Naive thymus-derived CD4-positive, alpha-beta T cell (primary cell): ENCODE measurements at regions not wholly inside any gene's neighbourhood (a gene's known extent, or its start where the extent isn't known, plus 50 kb on each side); places are given as distances from the start of the nearest gene placed in this dataset.

Experiments used
- ATAC-seq: fragments of 150-1000 bp; cut with Tn5 transposase; 2 replicates; pipeline ENCODE4 v1.10.0; 2021; ENCODE audit warnings: mild to moderate bottlenecking, moderate library complexity
- CTCF ChIA-PET: fragments of 350-600 bp; sonication (Branson Sonifier 250); formaldehyde crosslinking; loops from one replicate; lab custom pipeline; 2021; ENCODE audit warnings: antibody characterized with exemption; lab: Charles Lee
- POLR2A ChIA-PET: fragments of 350-600 bp; sonication (Branson Sonifier 250); formaldehyde crosslinking; loops from one replicate; lab custom pipeline; 2021; ENCODE audit warnings: antibody characterized with exemption, inconsistent platforms; lab: Charles Lee
- DNase-seq, 9 donors: peaks; one replicate each; pipeline versions ENCODE4 v3.0.0 to v3.0.0-alpha.2; 2020 to 2022; ENCODE audit warnings: mixed read lengths in 1 of 9
- H3K27ac ChIP-seq: one replicate; pipeline ENCODE4 v1.7.0; 2013; ENCODE audit warnings: mild to moderate bottlenecking, low read depth, low read length, moderate library complexity
- H3K27me3 ChIP-seq, 2 donors: one replicate each; pipeline ENCODE4 v1.7.0; 2013; ENCODE audit warnings: low read length in 2 of 2, mild to moderate bottlenecking in 2 of 2, moderate library complexity in 2 of 2; ENCODE audit not compliant: control insufficient read depth in 2 of 2, insufficient read depth in 2 of 2
- H3K36me3 ChIP-seq, 3 experiments: 1 replicate in 2 of 3; 2 replicates in 1 of 3; pipeline ENCODE4 v1.7.0; 2013; ENCODE audit warnings: low read length in 3 of 3, mild to moderate bottlenecking in 3 of 3, moderate library complexity in 1 of 3; ENCODE audit not compliant: insufficient read depth in 3 of 3, control insufficient read depth in 2 of 3
- H3K4me1 ChIP-seq, 2 donors: one replicate each; pipeline ENCODE4 v1.7.0; 2013; ENCODE audit warnings: low read length in 2 of 2, mild to moderate bottlenecking in 2 of 2, moderate library complexity in 1 of 2; ENCODE audit not compliant: control insufficient read depth in 2 of 2, insufficient read depth in 2 of 2
- H3K4me3 ChIP-seq: 2 replicates; pipeline ENCODE4 v1.7.0; 2013; ENCODE audit warnings: mild to moderate bottlenecking, low read length
- H3K9me3 ChIP-seq, 3 experiments: 1 replicate in 2 of 3; 2 replicates in 1 of 3; pipeline ENCODE4 v1.7.0; 2013; ENCODE audit warnings: low read length in 3 of 3; ENCODE audit not compliant: control insufficient read depth in 2 of 3
- H3K27ac Mint-ChIP-seq, 9 donors: one replicate each; pipeline ENCODE4 v1.8.0; 2020 to 2022; ENCODE audit warnings: mixed read lengths in 9 of 9, mild to moderate bottlenecking in 8 of 9, moderate library complexity in 5 of 9, inconsistent platforms in 2 of 9
- H3K27me3 Mint-ChIP-seq, 5 donors: one replicate each; pipeline ENCODE4 v1.8.0; 2021 to 2022; ENCODE audit warnings: mixed read lengths in 5 of 5, mild to moderate bottlenecking in 1 of 5
- H3K36me3 Mint-ChIP-seq, 5 donors: one replicate each; pipeline ENCODE4 v1.8.0; 2020 to 2022; ENCODE audit warnings: mixed read lengths in 5 of 5, mild to moderate bottlenecking in 3 of 5, inconsistent platforms in 1 of 5
- H3K4me1 Mint-ChIP-seq, 7 donors: one replicate each; pipeline ENCODE4 v1.8.0; 2020 to 2022; ENCODE audit warnings: mixed read lengths in 7 of 7, mild to moderate bottlenecking in 3 of 7, inconsistent platforms in 1 of 7
- H3K4me3 Mint-ChIP-seq, 10 donors: one replicate each; pipeline ENCODE4 v1.8.0; 2020 to 2022; ENCODE audit warnings: mild to moderate bottlenecking in 10 of 10, mixed read lengths in 10 of 10, moderate library complexity in 6 of 10, inconsistent platforms in 2 of 10
- H3K9me3 Mint-ChIP-seq, 11 donors: one replicate each; pipeline ENCODE4 v1.8.0; 2020 to 2022; ENCODE audit warnings: mixed read lengths in 11 of 11, mild to moderate bottlenecking in 4 of 11, inconsistent platforms in 1 of 11, moderate library complexity in 1 of 11
- intact Hi-C, 2 donors: fragments of 100-400 bp; cut with micrococcal nuclease; formaldehyde crosslinking; loops; one replicate each; pipeline ENCODE4 v1.15.1; 2023

DNA sequence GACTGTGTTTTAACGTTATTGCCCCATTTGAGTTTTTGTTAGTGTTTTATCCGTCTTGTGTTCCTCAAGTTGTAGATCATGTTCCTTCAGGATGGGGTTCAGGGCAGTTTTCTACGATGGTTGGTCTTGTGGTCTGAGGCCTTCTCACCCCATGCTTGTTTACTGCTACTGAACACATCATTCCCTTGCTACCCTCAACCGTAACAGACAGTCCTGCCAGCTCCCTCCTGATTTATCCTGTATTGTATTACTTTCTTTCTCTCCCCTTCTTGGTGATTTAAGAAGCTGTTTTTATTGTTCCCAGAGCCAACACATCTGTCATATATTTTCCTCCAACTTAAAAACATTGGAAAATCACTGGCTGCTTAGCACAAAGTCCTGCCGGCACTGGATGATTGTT, 719.8 kb downstream of the INHBA start:
- peaks cover 0 to 2% (median 0%) of the 10 kb centered on the region in 7 donors for H3K4me1 Mint-ChIP-seq
- H3K9me3 ChIP-seq, result no peaks in the 10 kb centered on the region
- no peak for ATAC-seq
- no peak overlapping the region for H3K27ac ChIP-seq
- no peak for DNase-seq
- H3K27me3 Mint-ChIP-seq, result no peaks in the 10 kb centered on the region
- intact Hi-C loops, result no loop called here
- H3K27me3 ChIP-seq, result no peaks in the 10 kb centered on the region
- no peak overlapping the region for H3K4me3 Mint-ChIP-seq
- CTCF ChIA-PET, result no interaction called here
- H3K36me3 ChIP-seq, result no peaks in the 10 kb centered on the region
- no peak overlapping the region for H3K4me3 ChIP-seq
- H3K36me3 Mint-ChIP-seq, result no peaks in the 10 kb centered on the region
- peaks cover 0 to 12% (median 3%) of the 10 kb centered on the region in 11 donors for H3K9me3 Mint-ChIP-seq
- H3K4me1 ChIP-seq, result no peaks in the 10 kb centered on the region
- no peak overlapping the region for H3K27ac Mint-ChIP-seq
- POLR2A ChIA-PET, result no interaction called here

DNA sequence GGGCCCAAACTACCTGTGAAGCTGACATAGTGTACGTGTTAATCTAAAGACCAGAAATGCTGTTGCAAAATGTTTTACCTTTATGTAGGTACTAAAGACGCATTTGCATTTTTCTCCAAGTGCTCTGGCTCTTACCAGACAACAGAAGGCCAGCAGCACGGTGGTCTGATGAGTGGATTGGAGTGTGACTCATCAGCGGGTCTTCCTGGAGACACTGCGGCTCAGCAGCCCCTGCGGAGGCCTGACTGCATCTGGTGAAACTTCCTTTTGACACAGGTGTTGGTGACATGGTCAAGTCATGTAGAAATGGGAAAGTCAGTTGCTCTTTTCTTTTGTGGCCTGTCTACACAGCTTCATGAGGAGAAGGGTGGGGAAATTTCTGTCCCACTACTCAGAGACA, 723.6 kb downstream of the INHBA start:
- Mint-ChIP-seq H3K4me1 (peaks cover 0 to 2% (median 0%) of the 10 kb centered on the region in 7 donors), H3K27me3 (no peaks in the 10 kb centered on the region), H3K36me3 (no peaks in the 10 kb centered on the region), H3K4me3 (no peak overlapping the region), H3K27ac (no peak overlapping the region), H3K9me3 (peaks cover 0 to 17% (median 3%) of the 10 kb centered on the region in 11 donors)
- ChIA-PET CTCF (no interaction called here), POLR2A (no interaction called here)
- no peaks in the 10 kb centered on the region for H3K36me3 ChIP-seq
- H3K27me3 ChIP-seq, result no peaks in the 10 kb centered on the region
- DNase-seq (no peak), ATAC-seq (no peak)
- no peak overlapping the region for H3K27ac ChIP-seq
- no peaks in the 10 kb centered on the region for H3K9me3 ChIP-seq
- intact Hi-C loops, result no loop called here
- no peak overlapping the region for H3K4me3 ChIP-seq
- H3K4me1 ChIP-seq, result no peaks in the 10 kb centered on the region

DNA sequence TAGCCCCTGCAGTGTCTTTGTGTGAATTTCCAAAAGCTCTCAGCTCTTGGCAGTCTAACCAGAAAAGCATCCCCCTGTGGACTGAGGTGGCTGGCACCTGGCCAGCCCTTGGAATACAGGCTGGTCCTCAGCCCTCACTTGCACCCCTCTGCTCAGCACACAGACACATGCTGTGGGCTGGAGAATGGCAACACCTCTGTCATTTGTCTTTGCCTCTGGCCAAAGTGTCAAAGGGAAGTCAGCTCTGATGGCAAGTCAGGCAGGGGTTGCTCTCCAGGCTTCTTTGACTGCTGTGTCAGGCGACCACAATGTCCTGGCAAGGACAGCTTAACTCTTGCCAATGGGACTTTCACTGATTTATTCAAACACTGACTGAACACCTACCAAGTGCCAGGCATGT, 724.8 kb downstream of the INHBA start:
- no peaks in the 10 kb centered on the region for H3K9me3 ChIP-seq
- DNase-seq, result no peak
- CTCF ChIA-PET, result no interaction called here
- H3K27ac Mint-ChIP-seq, result peak overlapping the region in 1 of 9 donors; percentile 5
- no peaks in the 10 kb centered on the region for H3K4me1 ChIP-seq
- intact Hi-C loops, result no loop called here
- POLR2A ChIA-PET, result no interaction called here
- no peaks in the 10 kb centered on the region for H3K36me3 Mint-ChIP-seq
- ATAC-seq, result no peak
- H3K27me3 ChIP-seq, result no peaks in the 10 kb centered on the region
- no peaks in the 10 kb centered on the region for H3K36me3 ChIP-seq
- H3K4me3 ChIP-seq, result no peak overlapping the region
- H3K27ac ChIP-seq, result no peak overlapping the region
- H3K4me3 Mint-ChIP-seq, result no peak overlapping the region
- H3K9me3 Mint-ChIP-seq, result peaks cover 0 to 20% (median 3%) of the 10 kb centered on the region in 11 donors
- H3K4me1 Mint-ChIP-seq, result peaks cover 0 to 2% (median 0%) of the 10 kb centered on the region in 7 donors
- H3K27me3 Mint-ChIP-seq, result no peaks in the 10 kb centered on the region

DNA sequence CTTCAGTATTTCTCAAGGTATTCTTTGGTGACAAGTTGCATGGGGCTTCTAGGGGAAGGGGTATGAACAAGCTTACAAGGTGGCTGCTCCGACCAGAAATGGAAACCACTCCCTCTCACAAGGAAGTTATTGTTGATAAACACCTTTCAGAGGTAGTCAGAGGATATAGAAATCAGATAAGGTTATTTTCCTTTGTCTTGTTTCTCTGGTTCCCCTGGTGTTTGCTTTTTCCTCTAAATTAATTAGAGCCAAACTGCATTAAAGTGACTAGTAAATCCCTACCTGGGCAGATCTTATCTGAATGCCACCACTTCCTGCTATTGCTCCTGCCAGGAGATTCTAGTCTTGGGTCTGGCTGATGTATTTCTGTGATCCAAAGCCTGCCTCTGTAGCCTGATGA, 725.4 kb downstream of the INHBA start:
- H3K27me3 Mint-ChIP-seq, result no peaks in the 10 kb centered on the region
- no peak overlapping the region for H3K27ac ChIP-seq
- H3K9me3 Mint-ChIP-seq, result peaks cover 0 to 19% (median 3%) of the 10 kb centered on the region in 11 donors
- no peaks in the 10 kb centered on the region for H3K4me1 ChIP-seq
- CTCF ChIA-PET, result no interaction called here
- no peak overlapping the region for H3K4me3 ChIP-seq
- peaks cover 0 to 2% (median 0%) of the 10 kb centered on the region in 7 donors for H3K4me1 Mint-ChIP-seq
- POLR2A ChIA-PET, result no interaction called here
- H3K36me3 ChIP-seq, result no peaks in the 10 kb centered on the region
- H3K9me3 ChIP-seq, result no peaks in the 10 kb centered on the region
- H3K4me3 Mint-ChIP-seq, result no peak overlapping the region
- peak overlapping the region in 1 of 9 donors; percentile 28 for H3K27ac Mint-ChIP-seq
- ATAC-seq, result no peak
- no peak for DNase-seq
- H3K27me3 ChIP-seq, result no peaks in the 10 kb centered on the region
- no peaks in the 10 kb centered on the region for H3K36me3 Mint-ChIP-seq
- intact Hi-C loops, result no loop called here

DNA sequence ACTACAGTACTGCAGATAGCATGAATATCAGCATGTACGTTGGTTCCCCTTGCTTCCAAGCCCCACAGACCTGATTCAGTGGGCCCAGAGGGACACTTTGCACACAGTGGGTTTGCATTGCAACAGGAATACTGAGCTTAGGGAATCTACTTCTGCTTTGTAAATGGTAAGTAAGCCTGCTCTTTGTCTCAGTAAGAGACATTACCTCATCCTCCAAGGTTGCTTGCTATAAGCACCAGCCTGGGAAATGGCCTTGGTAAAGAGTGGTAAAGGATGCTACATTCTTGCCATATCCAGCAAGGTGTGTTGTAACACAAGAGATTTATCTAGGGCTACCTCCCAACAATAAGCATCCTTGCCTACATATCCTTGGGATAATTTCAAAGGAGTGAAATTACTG, 730.5 kb downstream of the INHBA start:
- ATAC-seq (no peak), DNase-seq (no peak)
- intact Hi-C loops, result no loop called here
- Histone ChIP-seq H3K4me1 (no peaks in the 10 kb centered on the region), H3K9me3 (no peaks in the 10 kb centered on the region), H3K36me3 (no peaks in the 10 kb centered on the region), H3K4me3 (no peak overlapping the region), H3K27me3 (no peaks in the 10 kb centered on the region), H3K27ac (no peak overlapping the region)
- no peaks in the 10 kb centered on the region for H3K27me3 Mint-ChIP-seq
- H3K4me3 Mint-ChIP-seq, result no peak overlapping the region
- peaks cover 0 to 12% (median 0%) of the 10 kb centered on the region in 11 donors for H3K9me3 Mint-ChIP-seq
- no peak overlapping the region for H3K27ac Mint-ChIP-seq
- POLR2A ChIA-PET, result no interaction called here
- H3K4me1 Mint-ChIP-seq, result no peaks in the 10 kb centered on the region
- CTCF ChIA-PET, result no interaction called here
- H3K36me3 Mint-ChIP-seq, result no peaks in the 10 kb centered on the region

DNA sequence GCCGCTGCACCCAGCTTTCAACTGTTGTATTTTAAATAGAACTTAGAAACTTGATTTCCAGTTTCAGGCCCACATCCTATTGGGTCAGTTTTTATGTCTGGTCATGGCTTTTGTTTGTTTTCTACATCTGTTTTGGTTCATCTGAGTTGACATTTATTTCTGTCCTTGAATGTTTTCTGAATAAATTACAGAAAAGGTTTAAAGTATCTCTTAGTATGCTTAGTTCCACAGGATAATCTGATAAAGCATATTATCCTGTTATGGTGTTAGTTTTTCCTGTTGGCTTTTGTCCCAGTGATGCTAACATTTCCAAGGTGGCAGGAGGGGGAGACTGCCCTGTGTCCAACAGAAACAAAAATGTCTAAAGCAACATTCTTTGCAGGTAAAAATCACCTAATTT, 733.2 kb downstream of the INHBA start:
- H3K4me1 ChIP-seq, result no peaks in the 10 kb centered on the region
- POLR2A ChIA-PET, result no interaction called here
- CTCF ChIA-PET, result no interaction called here
- H3K27ac Mint-ChIP-seq, result no peak overlapping the region
- ATAC-seq, result no peak
- H3K4me3 Mint-ChIP-seq, result no peak overlapping the region
- peaks cover 0 to 3% (median 0%) of the 10 kb centered on the region in 3 experiments for H3K9me3 ChIP-seq
- H3K27ac ChIP-seq, result no peak overlapping the region
- intact Hi-C loops, result no loop called here
- no peaks in the 10 kb centered on the region for H3K36me3 Mint-ChIP-seq
- H3K27me3 ChIP-seq, result no peaks in the 10 kb centered on the region
- H3K9me3 Mint-ChIP-seq, result peaks cover 0 to 6% (median 0%) of the 10 kb centered on the region in 11 donors
- no peak overlapping the region for H3K4me3 ChIP-seq
- no peaks in the 10 kb centered on the region for H3K36me3 ChIP-seq
- H3K27me3 Mint-ChIP-seq, result no peaks in the 10 kb centered on the region
- no peaks in the 10 kb centered on the region for H3K4me1 Mint-ChIP-seq
- no peak for DNase-seq

DNA sequence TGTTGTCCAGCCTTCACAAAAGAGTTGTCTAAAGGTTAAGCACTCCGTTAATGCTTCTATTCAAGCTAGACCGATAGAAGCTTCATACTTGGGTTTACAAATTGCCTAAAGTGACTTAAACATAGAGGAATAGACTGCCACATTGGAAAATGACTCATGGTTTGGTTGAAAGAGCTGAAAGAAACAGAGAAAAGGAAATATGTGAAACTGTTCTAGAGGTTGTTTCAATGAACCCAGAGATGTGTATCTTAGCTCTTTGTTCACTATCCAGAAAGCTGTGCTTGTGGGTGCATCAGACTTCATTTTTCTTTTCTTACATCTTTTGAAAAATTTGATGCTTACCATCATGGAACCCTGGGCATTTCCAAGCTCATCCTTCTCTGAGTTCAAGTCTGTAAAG, 736.2 kb downstream of the INHBA start:
- intact Hi-C loops, result no loop called here
- H3K27me3 ChIP-seq, result no peaks in the 10 kb centered on the region
- no peaks in the 10 kb centered on the region for H3K27me3 Mint-ChIP-seq
- H3K9me3 Mint-ChIP-seq, result peaks cover 0 to 6% (median 0%) of the 10 kb centered on the region in 11 donors
- H3K9me3 ChIP-seq, result peaks cover 0 to 3% (median 0%) of the 10 kb centered on the region in 3 experiments
- H3K36me3 Mint-ChIP-seq, result no peaks in the 10 kb centered on the region
- no peaks in the 10 kb centered on the region for H3K4me1 Mint-ChIP-seq
- no peaks in the 10 kb centered on the region for H3K4me1 ChIP-seq
- no peak overlapping the region for H3K4me3 ChIP-seq
- H3K27ac Mint-ChIP-seq, result no peak overlapping the region
- no peak for ATAC-seq
- ChIA-PET POLR2A (no interaction called here), CTCF (no interaction called here)
- no peak overlapping the region for H3K27ac ChIP-seq
- DNase-seq, result no peak
- no peaks in the 10 kb centered on the region for H3K36me3 ChIP-seq
- H3K4me3 Mint-ChIP-seq, result no peak overlapping the region
